MM.1S (cell line): ENCODE measurements at regions not wholly inside any gene's neighbourhood (a gene's known extent, or its start where the extent isn't known, plus 50 kb on each side); places are given as distances from the start of the nearest gene placed in this dataset.
"Not testable (repeated sequence)": the region's sequence is repeated elsewhere in the genome, so short reads cannot be mapped to it uniquely, and the experiment has no call there.

Experiments used
- EZH2 ChIP-seq: fragments of 300-600 bp; sonication (generic); optimal IDR thresholded peaks from 2 replicates; pipeline ENCODE3; 2017; ENCODE audit warnings: low read depth, mild to moderate bottlenecking, antibody characterized with exemption, low read length, mixed read lengths
- EZH2phosphoT487 ChIP-seq: fragments of 300-600 bp; sonication (generic); IDR thresholded peaks from 2 replicates; pipeline ENCODE4 v1.6.1; 2018; ENCODE audit warnings: antibody characterized with exemption, low read length
- TF ChIP-seq, protein P1 (sequence below): fragments of 300-600 bp; sonication (generic); IDR thresholded peaks from 2 replicates; pipeline ENCODE4 v1.5.1; 2016; ENCODE audit warnings: antibody characterized with exemption, low read length, mixed read lengths

GRCh38 chr6:49274809-49275769 is 188.0 kb downstream of the MMUT start:
- TF ChIP-seq, protein P1, sequence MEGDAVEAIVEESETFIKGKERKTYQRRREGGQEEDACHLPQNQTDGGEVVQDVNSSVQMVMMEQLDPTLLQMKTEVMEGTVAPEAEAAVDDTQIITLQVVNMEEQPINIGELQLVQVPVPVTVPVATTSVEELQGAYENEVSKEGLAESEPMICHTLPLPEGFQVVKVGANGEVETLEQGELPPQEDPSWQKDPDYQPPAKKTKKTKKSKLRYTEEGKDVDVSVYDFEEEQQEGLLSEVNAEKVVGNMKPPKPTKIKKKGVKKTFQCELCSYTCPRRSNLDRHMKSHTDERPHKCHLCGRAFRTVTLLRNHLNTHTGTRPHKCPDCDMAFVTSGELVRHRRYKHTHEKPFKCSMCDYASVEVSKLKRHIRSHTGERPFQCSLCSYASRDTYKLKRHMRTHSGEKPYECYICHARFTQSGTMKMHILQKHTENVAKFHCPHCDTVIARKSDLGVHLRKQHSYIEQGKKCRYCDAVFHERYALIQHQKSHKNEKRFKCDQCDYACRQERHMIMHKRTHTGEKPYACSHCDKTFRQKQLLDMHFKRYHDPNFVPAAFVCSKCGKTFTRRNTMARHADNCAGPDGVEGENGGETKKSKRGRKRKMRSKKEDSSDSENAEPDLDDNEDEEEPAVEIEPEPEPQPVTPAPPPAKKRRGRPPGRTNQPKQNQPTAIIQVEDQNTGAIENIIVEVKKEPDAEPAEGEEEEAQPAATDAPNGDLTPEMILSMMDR = not testable (repeated sequence)
- TF ChIP-seq EZH2, EZH2phosphoT487: not testable (repeated sequence)
